ENCODE measurements at regions not wholly inside any gene's neighbourhood (a gene's known extent, or its start where the extent isn't known, plus 50 kb on each side); places are given as distances from the start of the nearest gene placed in this dataset.

GRCh38 chr9:26735160-26735559 lies 157.4 kb downstream of the CAAP1 start:
- Histone ChIP-seq H3K4ac (replicated peaks; ENCODE audit: insufficient read length, low read depth, low read length) (no peak overlapping the region), H2BK12ac (ENCODE audit: low read depth, low read length) (no peak overlapping the region), H3K23me2 (ENCODE audit: low read depth, low read length) (no peaks in the 10 kb centered on the region), H3K79me1 (ENCODE audit: low read depth, low read length) (no peaks in the 10 kb centered on the region), H3K27ac (ENCODE audit: low read depth, low read length) (no peak overlapping the region), H2BK20ac (ENCODE audit: low read length) (no peak overlapping the region), H2BK120ac (replicated peaks; ENCODE audit: low read depth, low read length) (no peak overlapping the region), H2BK5ac (ENCODE audit: low read depth, low read length) (no peak overlapping the region), H3K18ac (ENCODE audit: extremely low read depth, low read length) (no peak overlapping the region), H3K79me2 (ENCODE audit: control insufficient read depth in 1 of 2, insufficient read depth in 2 of 2, low read length in 2 of 2) (no peaks in the 10 kb centered on the region), H3K4me3 (ENCODE audit: extremely low read depth in 1 of 4, insufficient read depth in 2 of 4, low read depth in 3 of 4, low read length in 4 of 4) (no peak overlapping the region), H3K36me3 (ENCODE audit: control insufficient read depth in 2 of 4, insufficient read depth in 4 of 4, low read length in 3 of 4) (no peaks in the 10 kb centered on the region), H3K9ac (replicated peaks in 1 of 4; ENCODE audit: extremely low read depth in 1 of 4, low read depth in 3 of 4, low read length in 3 of 4) (no peak overlapping the region), H3K4me2 (ENCODE audit: insufficient read depth in 1 of 2, low read depth in 2 of 2, low read length in 2 of 2) (no peak overlapping the region), H4K20me1 (replicated peaks in 1 of 2; ENCODE audit: control insufficient read depth in 1 of 2, insufficient read depth in 2 of 2, low read length in 2 of 2) (no peaks in the 10 kb centered on the region), H4K5ac (ENCODE audit: insufficient read length, low read depth, low read length) (no peak overlapping the region), H3K23ac (ENCODE audit: insufficient read length) (no peak overlapping the region), H4K8ac (ENCODE audit: extremely low read depth, insufficient read depth, low read length) (no peak overlapping the region), H2AFZ (ENCODE audit: low read length) (no peak overlapping the region), H2BK15ac (ENCODE audit: low read length) (no peak overlapping the region), H3K56ac (replicated peaks; ENCODE audit: insufficient read length, low read depth, low read length) (no peak overlapping the region), H3K4me1 (replicated peaks in 1 of 4; ENCODE audit: control insufficient read depth in 3 of 4, insufficient read depth in 4 of 4, low read length in 3 of 4) (no peaks in the 10 kb centered on the region), H3K9me3 (ENCODE audit: insufficient read depth in 2 of 2, low read depth in 1 of 2, low read length in 1 of 2) (peaks cover 2 to 14% of the 10 kb centered on the region in 2 experiments; a peak in 2 of 4 replicates), H3K27me3 (replicated peaks in 1 of 4; ENCODE audit: control insufficient read depth in 3 of 4, extremely low read depth in 1 of 4, insufficient read depth in 3 of 4, low read length in 3 of 4) (no peaks in the 10 kb centered on the region), H3K14ac (ENCODE audit: insufficient read length) (no peak overlapping the region), H2AK5ac (ENCODE audit: low read depth, low read length) (no peak overlapping the region), H4K91ac (replicated peaks; ENCODE audit: insufficient read length, low read length) (no peak overlapping the region)
- ChIA-PET POLR2A (ENCODE audit: partially characterized antibody) (no interaction called here), CTCF (ENCODE audit: partially characterized antibody) (interaction anchor here (1.5 to 3.5 kb wide), 2 partner anchors 11 kb away, joined by 4 to 15 read pairs; no protein-coding TSS in a partner anchor)
- no peak for TF ChIP-seq SIRT6 (IDR thresholded peaks at IDR 0.05; ENCODE audit: low read length)
- TF ChIP-seq POU5F1 (IDR thresholded peaks at IDR 0.05; ENCODE audit: low read depth, low read length) = no peak
- TF ChIP-seq SIX5 (IDR thresholded peaks at IDR 0.05; ENCODE audit: low read depth, low read length) = no peak
- no peak for TF ChIP-seq NANOG (IDR thresholded peaks at IDR 0.05; ENCODE audit: insufficient read depth, low read depth, low read length, poor library complexity, severe bottlenecking)
- DNase-seq (ENCODE audit: low read depth in 1 of 2, low spot score in 2 of 2) = no peak
- FAIRE-seq = no peak
- WGBS, 2 experiments (ENCODE audit: extremely low coverage in 1 of 2, insufficient coverage in 1 of 2, insufficient read length in 1 of 2, insufficient replicate concordance in 2 of 2, low coverage in 1 of 2, low lambda C conversion rate in 2 of 2, missing lambda C conversion rate in 1 of 2) = 94% methylated on average over 4 of the region's 4 CpGs; no CpG with 5 or more reads in 1 of the 2 experiments
